Testis (tissue), 2 donors: ENCODE measurements at regions not wholly inside any gene's neighbourhood (a gene's known extent, or its start where the extent isn't known, plus 50 kb on each side); places are given as distances from the start of the nearest gene placed in this dataset.

Source experiments
- CTCF ChIP-seq, 3 experiments: fragments of 450-650 bp in 2 of 3; fragments of 200-600 bp in 1 of 3; sonication (generic) in 1 of 3; IDR thresholded peaks; one replicate each; pipeline ENCODE4 v1.5.1; 2016 to 2019; ENCODE audit warnings: antibody characterized with exemption in 3 of 3, mild to moderate bottlenecking in 2 of 3, moderate library complexity in 1 of 3
- POLR2A ChIP-seq: fragments of 450-650 bp; IDR thresholded peaks from one replicate; pipeline ENCODE4 v1.6.1; 2017; ENCODE audit warnings: antibody characterized with exemption, mild to moderate bottlenecking, moderate library complexity

- TF ChIP-seq CTCF (IDR thresholded peaks at IDR 0.05) (no peak), POLR2A (no peak)
Observed at GRCh38 chr3:176075491-176075890, 1121.8 kb downstream of the TBL1XR1 start.
